ENCODE measurements at regions not wholly inside any gene's neighbourhood (a gene's known extent, or its start where the extent isn't known, plus 50 kb on each side); places are given as distances from the start of the nearest gene placed in this dataset.

DNA sequence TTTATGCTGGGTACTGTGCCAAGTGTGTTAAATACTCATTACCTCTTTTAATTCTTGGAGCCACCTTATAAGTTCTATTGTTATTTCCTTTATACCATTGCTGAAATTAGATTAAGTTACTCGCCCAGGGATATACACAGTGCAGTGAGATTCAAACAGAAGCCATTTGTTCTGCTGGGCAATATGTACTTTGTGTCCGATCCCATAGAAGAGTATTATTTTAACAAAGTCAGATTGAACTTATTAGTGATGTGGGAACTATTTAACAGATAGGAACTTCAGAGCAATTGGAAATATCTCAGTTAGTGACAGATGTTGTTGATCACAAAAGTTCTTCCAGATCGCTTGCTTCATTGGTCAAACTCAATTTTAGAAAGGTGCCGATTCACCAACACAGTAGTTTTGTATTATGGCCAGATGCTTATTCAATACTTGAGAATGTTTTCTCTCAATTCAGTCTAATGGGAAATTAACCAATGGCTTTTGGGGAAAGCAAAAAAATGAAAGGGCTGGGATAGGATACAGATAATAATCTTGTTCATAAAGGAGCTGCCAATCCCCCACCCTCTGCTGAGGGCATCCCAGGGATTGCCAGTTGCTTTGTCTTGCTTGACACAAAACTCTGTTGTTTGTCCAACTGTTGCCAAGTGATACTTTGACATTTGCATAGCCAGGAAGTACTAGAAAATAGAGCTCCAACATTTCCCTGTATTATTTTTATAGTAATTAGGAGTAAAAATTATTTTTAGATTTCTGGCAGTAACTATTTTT, 94.8 kb upstream of the SEMA6A start:
- TF ChIP-seq, protein P1, sequence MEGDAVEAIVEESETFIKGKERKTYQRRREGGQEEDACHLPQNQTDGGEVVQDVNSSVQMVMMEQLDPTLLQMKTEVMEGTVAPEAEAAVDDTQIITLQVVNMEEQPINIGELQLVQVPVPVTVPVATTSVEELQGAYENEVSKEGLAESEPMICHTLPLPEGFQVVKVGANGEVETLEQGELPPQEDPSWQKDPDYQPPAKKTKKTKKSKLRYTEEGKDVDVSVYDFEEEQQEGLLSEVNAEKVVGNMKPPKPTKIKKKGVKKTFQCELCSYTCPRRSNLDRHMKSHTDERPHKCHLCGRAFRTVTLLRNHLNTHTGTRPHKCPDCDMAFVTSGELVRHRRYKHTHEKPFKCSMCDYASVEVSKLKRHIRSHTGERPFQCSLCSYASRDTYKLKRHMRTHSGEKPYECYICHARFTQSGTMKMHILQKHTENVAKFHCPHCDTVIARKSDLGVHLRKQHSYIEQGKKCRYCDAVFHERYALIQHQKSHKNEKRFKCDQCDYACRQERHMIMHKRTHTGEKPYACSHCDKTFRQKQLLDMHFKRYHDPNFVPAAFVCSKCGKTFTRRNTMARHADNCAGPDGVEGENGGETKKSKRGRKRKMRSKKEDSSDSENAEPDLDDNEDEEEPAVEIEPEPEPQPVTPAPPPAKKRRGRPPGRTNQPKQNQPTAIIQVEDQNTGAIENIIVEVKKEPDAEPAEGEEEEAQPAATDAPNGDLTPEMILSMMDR (IDR thresholded peaks at IDR 0.05): no peak
- no peak for TF ChIP-seq POLR2A (IDR thresholded peaks at IDR 0.05)
